Tongue (tissue), 1 donor: ENCODE measurements at regions not wholly inside any gene's neighbourhood (a gene's known extent, or its start where the extent isn't known, plus 50 kb on each side); places are given as distances from the start of the nearest gene placed in this dataset.

Experiments used
- DNase-seq: peaks from one replicate; pipeline ENCODE4 v3.0.0-alpha.2; 2015

GRCh38 chr9:135030566-135031226, 56.8 kb upstream of the OLFM1 start:
- DNase-seq, result no peak

- DNase-seq, result no peak
Observed at GRCh38 chr9:135032041-135032835, 55.2 kb upstream of the OLFM1 start.

GRCh38 chr9:135032868-135033460, 54.5 kb upstream of the OLFM1 start:
- no peak for DNase-seq

GRCh38 chr9:135033487-135033886, 54.0 kb upstream of the OLFM1 start:
- no peak for DNase-seq

- DNase-seq, result no peak
Observed at GRCh38 chr9:135034106-135034505, 53.4 kb upstream of the OLFM1 start.

GRCh38 chr9:135035781-135036760, 51.4 kb upstream of the OLFM1 start:
- no peak for DNase-seq

- DNase-seq, result no peak
Observed at GRCh38 chr9:135036861-135037465, 50.5 kb upstream of the OLFM1 start.

- DNase-seq, result no peak
Observed at GRCh38 chr9:135037521-135038250, 49.8 kb upstream of the OLFM1 start.
